GM10266 (cell line): ENCODE measurements at regions not wholly inside any gene's neighbourhood (a gene's known extent, or its start where the extent isn't known, plus 50 kb on each side); places are given as distances from the start of the nearest gene placed in this dataset.
"Not testable (repeated sequence)": the region's sequence is repeated elsewhere in the genome, so short reads cannot be mapped to it uniquely, and the experiment has no call there.

Experiments used
- DNase-seq: peaks from one replicate; pipeline ENCODE4 v3.0.0; 2012; ENCODE audit errors: extremely low spot score
- CTCF ChIP-seq: IDR thresholded peaks from 2 replicates; pipeline ENCODE4 v1.5.1; 2012; ENCODE audit warnings: mild to moderate bottlenecking, low read depth; ENCODE audit not compliant: control insufficient read depth, insufficient read depth; ENCODE audit errors: missing control alignments

DNA sequence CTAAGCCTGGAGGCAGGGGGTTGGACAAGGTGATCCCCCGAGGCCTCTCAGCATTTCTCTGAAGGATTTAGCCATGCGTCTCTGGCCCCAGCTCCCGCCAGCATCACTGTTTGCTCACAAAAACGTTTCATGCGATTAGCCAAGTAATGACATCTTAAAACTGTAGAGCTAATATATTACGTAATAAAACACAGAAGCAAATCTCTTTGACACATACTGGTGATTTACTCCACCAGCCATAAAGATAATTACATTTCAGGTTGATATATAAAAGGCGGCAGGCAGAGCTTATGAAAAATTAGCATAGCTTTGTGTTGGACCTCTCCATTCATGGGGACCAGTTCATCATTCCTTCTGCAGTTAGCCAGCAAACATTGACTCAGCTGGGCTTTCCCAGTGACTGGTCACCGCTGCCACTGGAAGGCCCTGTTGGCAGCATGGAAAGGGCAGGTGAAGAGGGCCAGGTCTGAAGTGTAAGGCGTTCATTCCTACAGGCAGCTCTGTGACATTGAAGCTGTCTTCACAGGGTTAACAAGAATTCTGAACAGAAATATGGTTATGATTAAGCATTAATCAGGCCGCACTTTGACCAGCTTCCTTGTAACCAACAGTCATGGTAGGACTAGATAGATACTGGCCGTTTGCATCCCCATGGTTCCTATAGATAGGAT is 150.3 kb downstream of the NECTIN1 start:
- TF ChIP-seq CTCF: no peak
- no peak for DNase-seq

GRCh38 chr11:119573858-119574257 is 150.9 kb upstream of the THY1 start:
- TF ChIP-seq CTCF: no peak

GRCh38 chr11:119572481-119573424 is 149.8 kb upstream of the THY1 start:
- TF ChIP-seq CTCF: no peak
- no peak for DNase-seq

More at GRCh38 chr11:119573858-119574257, 150.9 kb upstream of the THY1 start:
- DNase-seq: no peak

- DNase-seq: no peak
- TF ChIP-seq CTCF: no peak
Observed at GRCh38 chr11:119571311-119571710, 148.3 kb upstream of the THY1 start.

GRCh38 chr11:119567688-119568582 is 145.0 kb upstream of the THY1 start:
- no peak for DNase-seq
- TF ChIP-seq CTCF: no peak

DNA sequence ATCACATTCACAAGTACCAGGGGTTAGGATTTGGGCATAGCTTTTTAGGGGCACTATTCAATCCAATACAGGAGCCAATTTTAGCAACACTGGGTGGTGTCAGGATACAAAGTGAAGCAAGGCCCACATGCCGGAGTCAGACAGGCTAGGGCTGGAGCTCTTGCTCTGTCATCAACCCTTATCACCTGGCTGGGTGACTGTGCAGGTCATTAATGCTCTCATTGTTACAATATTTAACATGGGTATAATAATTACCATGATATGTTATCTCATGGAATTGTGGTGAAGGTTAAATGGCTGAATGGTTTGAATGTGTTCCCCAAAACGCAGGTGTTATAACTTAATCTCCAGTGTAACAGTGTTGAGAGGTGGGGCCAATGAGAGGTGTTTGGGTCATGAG is 143.3 kb upstream of the THY1 start:
- no peak for TF ChIP-seq CTCF
- no peak for DNase-seq

- not testable (repeated sequence) for DNase-seq
Observed at GRCh38 chr11:119565693-119566092, 142.7 kb upstream of the THY1 start.
